ENCODE measurements at regions not wholly inside any gene's neighbourhood (a gene's known extent, or its start where the extent isn't known, plus 50 kb on each side); places are given as distances from the start of the nearest gene placed in this dataset.
"Not testable (repeated sequence)": the region's sequence is repeated elsewhere in the genome, so short reads cannot be mapped to it uniquely, and the experiment has no call there.

DNA sequence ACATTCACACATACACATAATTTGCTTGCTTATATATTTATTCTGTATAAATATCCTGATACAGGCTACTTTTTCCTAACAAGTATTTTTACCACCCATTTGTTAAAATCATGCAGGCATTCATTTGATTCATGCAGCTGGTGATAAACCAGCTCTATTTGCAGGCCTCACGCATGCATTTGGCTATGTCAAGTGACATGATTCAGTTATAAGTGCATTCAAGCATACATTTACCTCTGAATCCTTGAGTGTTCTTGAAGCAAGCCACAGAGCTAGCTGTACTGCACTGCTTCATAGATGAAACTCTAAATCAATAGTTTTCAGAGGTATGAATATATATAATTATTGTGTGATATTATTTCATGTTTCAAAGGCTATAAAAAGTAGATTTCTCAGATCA, 544.0 kb upstream of the AGA start:
- TF ChIP-seq, protein P1, sequence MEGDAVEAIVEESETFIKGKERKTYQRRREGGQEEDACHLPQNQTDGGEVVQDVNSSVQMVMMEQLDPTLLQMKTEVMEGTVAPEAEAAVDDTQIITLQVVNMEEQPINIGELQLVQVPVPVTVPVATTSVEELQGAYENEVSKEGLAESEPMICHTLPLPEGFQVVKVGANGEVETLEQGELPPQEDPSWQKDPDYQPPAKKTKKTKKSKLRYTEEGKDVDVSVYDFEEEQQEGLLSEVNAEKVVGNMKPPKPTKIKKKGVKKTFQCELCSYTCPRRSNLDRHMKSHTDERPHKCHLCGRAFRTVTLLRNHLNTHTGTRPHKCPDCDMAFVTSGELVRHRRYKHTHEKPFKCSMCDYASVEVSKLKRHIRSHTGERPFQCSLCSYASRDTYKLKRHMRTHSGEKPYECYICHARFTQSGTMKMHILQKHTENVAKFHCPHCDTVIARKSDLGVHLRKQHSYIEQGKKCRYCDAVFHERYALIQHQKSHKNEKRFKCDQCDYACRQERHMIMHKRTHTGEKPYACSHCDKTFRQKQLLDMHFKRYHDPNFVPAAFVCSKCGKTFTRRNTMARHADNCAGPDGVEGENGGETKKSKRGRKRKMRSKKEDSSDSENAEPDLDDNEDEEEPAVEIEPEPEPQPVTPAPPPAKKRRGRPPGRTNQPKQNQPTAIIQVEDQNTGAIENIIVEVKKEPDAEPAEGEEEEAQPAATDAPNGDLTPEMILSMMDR (IDR thresholded peaks at IDR 0.05; ENCODE audit: insufficient read depth, low read depth, low read length), result no peak
- no peak for DNase-seq (ENCODE audit: low read depth)
- H3K4me3 ChIP-seq (ENCODE audit: low read depth, low read length), result no peak overlapping the region

DNA sequence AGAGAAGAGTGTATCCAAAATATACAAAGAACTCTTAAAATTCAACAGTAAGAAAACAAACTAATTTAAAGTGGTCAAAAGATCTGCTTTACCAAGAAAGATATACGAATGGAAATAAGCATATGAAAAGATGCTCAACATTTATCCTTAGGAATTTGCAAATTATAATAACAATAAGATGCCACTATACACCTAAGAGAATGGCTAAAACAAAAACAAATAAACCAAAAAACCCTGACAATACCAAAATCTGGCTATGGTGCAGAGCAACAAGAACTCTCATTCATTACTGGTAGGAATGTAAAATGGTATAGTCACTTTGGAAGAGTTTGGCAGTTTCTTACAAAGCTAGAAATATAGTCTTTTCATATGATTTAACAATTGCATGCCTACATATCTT, 545.7 kb upstream of the AGA start:
- no peak for DNase-seq (ENCODE audit: low read depth)
- H3K4me3 ChIP-seq (ENCODE audit: low read depth, low read length), result no peak overlapping the region
- TF ChIP-seq, protein P1 (IDR thresholded peaks at IDR 0.05; ENCODE audit: insufficient read depth, low read depth, low read length), result no peak

DNA sequence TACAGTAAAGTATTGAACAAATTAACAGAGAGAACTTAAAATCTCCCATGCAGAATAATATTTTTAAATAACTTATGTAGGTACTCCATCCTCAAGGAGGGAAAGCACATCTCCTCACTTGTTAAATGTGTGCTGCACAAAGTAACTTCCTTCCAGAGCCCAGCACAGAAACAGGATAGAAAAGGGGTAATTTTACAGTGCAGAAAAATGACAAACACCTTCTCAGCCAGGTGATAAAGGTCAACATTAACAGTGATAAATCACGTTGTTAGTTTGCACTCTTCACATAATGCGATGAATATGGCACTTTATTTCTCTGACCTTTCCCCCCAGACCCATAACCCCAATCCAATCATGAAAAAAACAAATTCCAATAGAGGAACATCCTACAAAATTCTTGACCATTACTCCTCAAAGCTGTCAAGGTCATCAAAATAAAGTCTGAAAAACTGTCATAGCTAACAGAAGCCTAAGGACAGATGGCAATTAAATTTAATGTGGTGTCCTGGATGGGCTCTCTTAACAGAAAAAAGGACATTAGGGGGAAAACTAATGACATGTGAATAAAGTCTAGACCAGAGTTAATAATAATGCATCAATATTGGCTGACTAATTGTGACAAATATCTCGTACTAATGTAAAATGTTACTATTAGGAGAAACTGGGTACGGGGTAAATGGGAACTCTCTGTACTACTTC, 547.4 kb upstream of the AGA start:
- no peak overlapping the region for H3K4me3 ChIP-seq (ENCODE audit: low read depth, low read length)
- no peak for DNase-seq (ENCODE audit: low read depth)
- TF ChIP-seq, protein P1 (IDR thresholded peaks at IDR 0.05; ENCODE audit: insufficient read depth, low read depth, low read length), result no peak

DNA sequence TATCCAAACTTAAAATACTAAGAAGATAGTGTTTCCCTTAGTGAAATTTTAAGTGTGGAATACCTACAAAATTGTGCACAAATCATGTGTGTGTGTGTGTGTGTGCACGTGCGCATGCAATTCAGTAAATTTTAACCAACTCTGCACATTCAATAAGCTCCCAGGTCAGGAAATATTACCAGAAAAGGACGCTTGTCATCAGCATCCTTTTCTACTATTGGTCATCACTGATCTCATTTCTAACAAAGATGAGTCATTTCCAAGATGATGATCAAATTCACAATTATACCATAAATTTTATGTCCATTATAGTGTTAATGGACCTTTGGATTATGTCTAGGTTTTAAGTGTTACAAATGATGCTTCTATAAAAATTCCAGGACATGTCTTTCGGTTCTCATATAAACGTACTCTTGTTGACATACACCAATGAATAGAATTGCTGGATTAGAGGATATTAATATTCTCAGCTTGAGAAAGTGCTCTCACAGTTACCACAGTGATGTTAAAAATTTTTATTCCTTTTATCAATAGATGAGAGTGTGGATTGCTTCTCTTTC, 560.9 kb upstream of the AGA start:
- no peak for DNase-seq (ENCODE audit: low read depth)
- no peak overlapping the region for H3K4me3 ChIP-seq (ENCODE audit: low read depth, low read length)
- TF ChIP-seq, protein P1 (IDR thresholded peaks at IDR 0.05; ENCODE audit: insufficient read depth, low read depth, low read length), result no peak

DNA sequence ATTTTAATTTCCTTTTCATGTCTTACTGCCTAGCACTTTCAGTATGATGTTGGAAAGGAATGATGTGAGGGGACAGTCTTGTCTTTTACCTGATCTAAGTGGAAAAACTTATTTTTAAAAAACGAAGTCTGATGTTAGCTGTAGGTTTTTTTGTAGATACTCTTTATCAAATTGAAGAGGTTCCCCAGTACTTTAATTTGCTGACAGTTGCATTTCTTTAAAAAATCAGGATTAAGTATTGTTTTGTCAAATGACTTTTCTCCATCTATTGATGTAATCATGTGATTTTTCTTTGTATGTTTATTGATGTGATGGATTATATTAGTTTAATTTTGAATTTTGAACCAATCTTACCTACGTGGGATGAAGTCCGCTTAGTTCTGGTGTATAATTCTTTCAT, 568.4 kb upstream of the AGA start:
- H3K4me3 ChIP-seq (ENCODE audit: low read depth, low read length), result no peak overlapping the region
- no peak for DNase-seq (ENCODE audit: low read depth)
- TF ChIP-seq, protein P1 (IDR thresholded peaks at IDR 0.05; ENCODE audit: insufficient read depth, low read depth, low read length), result no peak

DNA sequence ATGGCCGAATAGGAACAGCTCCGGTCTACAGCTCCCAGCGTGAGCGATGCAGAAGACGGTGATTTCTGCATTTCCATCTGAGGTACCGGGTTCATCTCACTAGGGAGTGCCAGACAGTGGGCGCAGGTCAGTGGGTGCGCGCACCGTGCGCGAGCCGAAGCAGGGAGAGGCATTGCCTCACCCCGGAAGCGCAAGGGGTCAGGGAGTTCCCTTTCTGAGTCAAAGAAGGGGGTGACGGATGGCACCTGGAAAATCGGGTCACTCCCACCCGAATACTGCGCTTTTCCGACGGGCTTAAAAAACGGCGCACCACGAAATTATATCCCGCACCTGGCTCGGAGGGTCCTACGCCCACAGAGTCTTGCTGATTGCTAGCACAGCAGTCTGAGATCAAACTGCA, 572.8 kb upstream of the AGA start:
- H3K4me3 ChIP-seq (ENCODE audit: low read depth, low read length); DNase-seq (ENCODE audit: low read depth): not testable (repeated sequence)

DNA sequence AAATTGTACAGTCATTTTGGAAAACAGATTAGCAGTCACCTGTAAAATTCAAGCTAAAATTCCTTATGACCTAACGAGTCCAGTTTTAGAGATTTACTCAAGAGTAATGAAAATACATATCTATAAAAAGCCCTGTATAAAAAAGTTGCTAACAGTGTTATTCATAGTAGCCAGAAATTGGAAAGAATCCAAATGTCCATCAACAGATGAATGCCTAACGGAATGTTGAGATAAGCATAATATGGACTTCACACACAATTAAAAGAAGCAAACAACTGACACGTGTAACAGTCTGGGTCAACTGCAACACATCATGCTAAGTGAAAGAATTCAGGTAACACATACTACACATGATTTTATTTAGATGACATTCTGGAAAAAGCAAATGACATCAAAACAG, 584.8 kb upstream of the AGA start:
- TF ChIP-seq, protein P1 (IDR thresholded peaks at IDR 0.05; ENCODE audit: insufficient read depth, low read depth, low read length), result no peak
- no peak for DNase-seq (ENCODE audit: low read depth)
- no peak overlapping the region for H3K4me3 ChIP-seq (ENCODE audit: low read depth, low read length)
